ENCODE measurements at regions not wholly inside any gene's neighbourhood (a gene's known extent, or its start where the extent isn't known, plus 50 kb on each side); places are given as distances from the start of the nearest gene placed in this dataset.

GRCh38 chr5:52685566-52685965, 102.2 kb upstream of the ITGA1 start:
- no peak overlapping the region for H3K4me3 Mint-ChIP-seq
- H3K4me1 Mint-ChIP-seq: peaks cover 6% of the 10 kb centered on the region
- H3K36me3 Mint-ChIP-seq (ENCODE audit: low read depth): no peaks in the 10 kb centered on the region
- no peak overlapping the region for H3K27ac Mint-ChIP-seq
- peaks cover 2% of the 10 kb centered on the region for H3K9me3 Mint-ChIP-seq
- TF ChIP-seq CTCF (IDR thresholded peaks at IDR 0.05; ENCODE audit: unreplicated experiment in 3 of 3): no peak
- H3K27me3 Mint-ChIP-seq (ENCODE audit: low read depth): no peaks in the 10 kb centered on the region

DNA sequence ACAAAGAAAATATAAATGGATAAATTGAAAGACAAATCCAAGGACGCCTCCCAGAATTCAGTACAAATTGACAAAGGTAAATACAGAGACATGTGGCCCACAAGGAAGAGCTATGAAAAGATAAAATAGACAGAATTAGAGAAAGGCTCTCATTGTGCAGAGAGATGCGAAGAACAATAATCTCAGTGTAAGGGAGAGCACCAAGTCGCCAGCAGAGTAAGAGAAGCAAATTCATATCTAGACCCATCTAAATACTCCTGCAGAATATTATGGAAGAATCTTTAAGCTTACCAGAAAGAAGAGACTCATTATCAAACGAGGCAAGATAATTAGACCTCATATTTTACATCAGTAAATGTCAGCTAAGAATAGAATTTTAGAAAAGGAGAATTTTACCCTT, 101.7 kb upstream of the ITGA1 start:
- Mint-ChIP-seq H3K4me1 (peaks cover 10% of the 10 kb centered on the region), H3K9me3 (peaks cover 2% of the 10 kb centered on the region), H3K36me3 (ENCODE audit: low read depth) (no peaks in the 10 kb centered on the region), H3K27ac (no peak overlapping the region), H3K27me3 (ENCODE audit: low read depth) (no peaks in the 10 kb centered on the region), H3K4me3 (no peak overlapping the region)
- TF ChIP-seq CTCF (IDR thresholded peaks at IDR 0.05; ENCODE audit: unreplicated experiment in 3 of 3): no peak

DNA sequence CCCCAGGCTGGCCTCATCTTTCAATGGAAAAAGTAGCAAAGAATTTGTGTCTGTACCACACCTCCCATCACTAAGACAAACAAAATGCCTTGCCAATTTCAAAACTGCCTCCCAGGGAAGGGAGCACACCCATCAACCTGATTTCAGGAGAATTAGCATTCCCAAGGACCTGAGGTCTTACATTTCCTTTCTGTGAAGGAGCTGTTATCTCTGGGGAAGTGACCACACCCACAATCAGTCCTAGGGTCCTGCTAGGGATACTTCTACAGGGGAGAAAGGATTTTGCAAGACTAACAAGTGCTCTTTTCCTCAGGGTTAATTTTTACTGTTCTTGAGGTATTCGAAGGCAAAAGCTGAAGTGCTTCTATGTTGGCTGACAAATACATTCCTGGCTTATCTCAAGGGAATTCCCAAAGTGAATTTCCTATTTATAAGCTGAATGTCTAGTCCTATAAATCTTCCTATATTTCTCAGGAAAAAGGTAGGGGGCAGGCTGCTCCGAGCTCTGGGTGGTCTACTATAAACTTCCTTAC, 97.4 kb upstream of the ITGA1 start:
- peaks cover 44% of the 10 kb centered on the region for H3K4me1 Mint-ChIP-seq
- H3K27ac Mint-ChIP-seq: peak overlapping the region; percentile 84 to 96 (median 87)
- H3K9me3 Mint-ChIP-seq: no peaks in the 10 kb centered on the region
- H3K4me3 Mint-ChIP-seq: peak overlapping the region; percentile 24 to 70 (median 65)
- no peak for TF ChIP-seq CTCF (IDR thresholded peaks at IDR 0.05; ENCODE audit: unreplicated experiment in 3 of 3)
- H3K27me3 Mint-ChIP-seq (ENCODE audit: low read depth): no peaks in the 10 kb centered on the region
- no peaks in the 10 kb centered on the region for H3K36me3 Mint-ChIP-seq (ENCODE audit: low read depth)

DNA sequence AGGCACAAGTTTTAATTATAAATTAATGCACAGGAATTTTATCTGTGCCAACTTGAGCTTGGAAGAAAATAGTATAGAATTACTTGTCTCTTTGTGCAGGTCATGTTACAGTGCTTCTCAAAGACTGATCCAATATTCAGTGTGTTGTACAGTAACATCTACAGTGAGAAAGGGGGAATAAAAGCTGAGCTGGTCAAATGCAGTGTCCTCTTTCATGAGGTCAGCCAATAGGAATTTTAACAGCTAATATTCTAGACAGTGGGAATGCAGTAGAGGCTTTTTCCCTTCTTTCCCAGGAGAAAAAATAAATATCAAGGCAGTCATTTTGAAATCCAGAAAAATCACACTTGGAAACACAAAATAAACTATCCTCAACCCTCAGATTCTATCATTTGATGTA, 95.7 kb upstream of the ITGA1 start:
- no peaks in the 10 kb centered on the region for H3K36me3 Mint-ChIP-seq (ENCODE audit: low read depth)
- H3K4me1 Mint-ChIP-seq: peaks cover 55% of the 10 kb centered on the region
- H3K27me3 Mint-ChIP-seq (ENCODE audit: low read depth): no peaks in the 10 kb centered on the region
- H3K9me3 Mint-ChIP-seq: no peaks in the 10 kb centered on the region
- TF ChIP-seq CTCF (IDR thresholded peaks at IDR 0.05; ENCODE audit: unreplicated experiment in 3 of 3): no peak
- peak overlapping the region; percentile 84 to 96 (median 87) for H3K27ac Mint-ChIP-seq
- peak overlapping the region in 2 of 3 experiments; percentile 10 to 46 for H3K4me3 Mint-ChIP-seq

DNA sequence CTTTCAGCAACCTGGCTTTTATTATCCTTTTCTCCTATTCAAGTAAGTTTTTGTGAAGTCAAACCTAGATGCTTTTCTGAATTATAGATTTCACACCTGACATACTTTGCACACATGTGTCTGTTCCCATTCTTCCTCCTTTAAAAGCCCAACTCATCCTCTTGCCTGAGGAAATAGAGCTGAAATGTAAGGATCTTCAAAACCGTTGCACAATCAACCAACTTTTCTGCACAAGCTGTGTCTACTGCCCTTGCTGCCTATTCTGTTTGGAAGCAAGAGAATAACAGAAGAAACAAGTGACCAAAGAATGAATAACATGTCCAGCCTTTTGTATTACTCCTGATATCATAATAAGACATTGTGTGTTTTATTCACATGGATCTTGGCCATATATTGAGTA, 95.1 kb upstream of the ITGA1 start:
- peak overlapping the region in 2 of 3 experiments; percentile 69 to 87 for H3K27ac Mint-ChIP-seq
- H3K4me3 Mint-ChIP-seq: peak overlapping the region in 2 of 3 experiments; percentile 20 to 44
- no peaks in the 10 kb centered on the region for H3K27me3 Mint-ChIP-seq (ENCODE audit: low read depth)
- H3K4me1 Mint-ChIP-seq: peaks cover 55% of the 10 kb centered on the region
- no peaks in the 10 kb centered on the region for H3K9me3 Mint-ChIP-seq
- no peak for TF ChIP-seq CTCF (IDR thresholded peaks at IDR 0.05; ENCODE audit: unreplicated experiment in 3 of 3)
- no peaks in the 10 kb centered on the region for H3K36me3 Mint-ChIP-seq (ENCODE audit: low read depth)

DNA sequence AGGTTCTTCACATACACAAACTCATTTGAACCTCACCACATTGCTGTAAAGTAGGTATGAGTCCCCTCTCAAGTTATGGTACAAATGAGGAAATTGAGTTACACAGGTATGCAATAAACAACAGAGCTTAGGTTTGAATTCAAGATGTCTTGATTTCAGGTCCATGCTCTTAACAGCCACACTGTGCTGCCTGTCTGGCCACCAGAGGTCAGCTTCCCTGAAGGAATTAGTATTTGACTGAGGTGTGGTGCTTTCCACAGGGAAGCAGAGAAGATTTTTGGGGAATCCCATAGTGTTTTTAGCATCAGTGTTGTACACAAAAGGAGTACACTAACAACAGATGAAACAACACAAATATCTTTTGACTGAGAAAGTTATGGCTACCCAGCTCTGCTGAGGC, 94.4 kb upstream of the ITGA1 start:
- peaks cover 55% of the 10 kb centered on the region for H3K4me1 Mint-ChIP-seq
- H3K4me3 Mint-ChIP-seq: no peak overlapping the region
- H3K27ac Mint-ChIP-seq: peak overlapping the region in 2 of 3 experiments; percentile 69 to 87
- TF ChIP-seq CTCF (IDR thresholded peaks at IDR 0.05; ENCODE audit: unreplicated experiment in 3 of 3): peak; percentile 32 to 50 (median 42)
- H3K9me3 Mint-ChIP-seq: no peaks in the 10 kb centered on the region
- no peaks in the 10 kb centered on the region for H3K27me3 Mint-ChIP-seq (ENCODE audit: low read depth)
- no peaks in the 10 kb centered on the region for H3K36me3 Mint-ChIP-seq (ENCODE audit: low read depth)

All from nephron (organoid).